ENCODE measurements at regions not wholly inside any gene's neighbourhood (a gene's known extent, or its start where the extent isn't known, plus 50 kb on each side); places are given as distances from the start of the nearest gene placed in this dataset.

- TF ChIP-seq ZNF518A (tag by site-specific recombination; conservative IDR thresholded peaks at IDR 0.05; ENCODE audit: low read depth) (no peak), ZFP41 (tag by site-specific recombination; IDR thresholded peaks at IDR 0.05; ENCODE audit: borderline replicate concordance) (no peak), RBAK (tag by site-specific recombination; IDR thresholded peaks at IDR 0.05) (no peak), ZSCAN5A (tag by site-specific recombination; IDR thresholded peaks at IDR 0.05) (no peak), ZNF791 (tag by site-specific recombination; IDR thresholded peaks at IDR 0.05) (no peak), ZNF670 (tag by site-specific recombination; IDR thresholded peaks at IDR 0.05; ENCODE audit: low read depth) (no peak)
These were observed 421.2 kb downstream of the TRAM1L1 start (continued) for GRCh38 chr4:116664198-116664597.

- CTCF ChIA-PET = no interaction called here
These were observed 446.3 kb downstream of the TRAM1L1 start for GRCh38 chr4:116639070-116639577.

GRCh38 chr4:116638592-116638991, 446.8 kb downstream of the TRAM1L1 start:
- CTCF ChIA-PET = no interaction called here

More at GRCh38 chr4:116639070-116639577, 446.3 kb downstream of the TRAM1L1 start:
- H3K4me3 ChIP-seq (ENCODE audit: low read depth, low read length) = no peak overlapping the region
- TF ChIP-seq ZNF302 (tag by site-specific recombination; IDR thresholded peaks at IDR 0.05; ENCODE audit: low read depth) (no peak), BCL6B (tag by site-specific recombination; IDR thresholded peaks at IDR 0.05) (no peak), ZNF626 (tag by site-specific recombination; IDR thresholded peaks at IDR 0.05) (no peak), ZNF423 (tag by site-specific recombination; IDR thresholded peaks at IDR 0.05) (no peak), FEZF1 (tag by site-specific recombination; IDR thresholded peaks at IDR 0.05) (no peak)
- no peaks in the 10 kb centered on the region for H3K36me3 ChIP-seq (ENCODE audit: control insufficient read depth in 2 of 2, insufficient read depth in 1 of 2, low read length in 2 of 2)
- H3K4me1 ChIP-seq (ENCODE audit: control insufficient read depth, insufficient read depth, low read length) = no peaks in the 10 kb centered on the region
- no peak overlapping the region for H3K27ac ChIP-seq (ENCODE audit: extremely low read depth, low read depth, low read length)
- no peaks in the 10 kb centered on the region for H3K9me3 ChIP-seq (ENCODE audit: control insufficient read depth, insufficient read depth, low read depth, low read length)
- POLR2A ChIA-PET = no interaction called here

More at GRCh38 chr4:116638592-116638991, 446.8 kb downstream of the TRAM1L1 start:
- H3K4me1 ChIP-seq (ENCODE audit: control insufficient read depth, insufficient read depth, low read length) = no peaks in the 10 kb centered on the region
- no peak overlapping the region for H3K4me3 ChIP-seq (ENCODE audit: low read depth, low read length)
- no peaks in the 10 kb centered on the region for H3K9me3 ChIP-seq (ENCODE audit: control insufficient read depth, insufficient read depth, low read depth, low read length)
- no peak for TF ChIP-seq ZNF488 (tag by site-specific recombination; IDR thresholded peaks at IDR 0.05)
- TF ChIP-seq ZNF596 (tag by site-specific recombination; IDR thresholded peaks at IDR 0.05) = no peak
- TF ChIP-seq GLIS1 (tag by site-specific recombination; IDR thresholded peaks at IDR 0.05) = no peak
- no peak for TF ChIP-seq ZNF571 (tag by site-specific recombination; IDR thresholded peaks at IDR 0.05)
- TF ChIP-seq IKZF3 (tag by site-specific recombination; IDR thresholded peaks at IDR 0.05) = no peak
- TF ChIP-seq ZNF513 (tag by site-specific recombination; IDR thresholded peaks at IDR 0.05) = no peak
- no peak for TF ChIP-seq REST (tag by site-specific recombination; IDR thresholded peaks at IDR 0.05)
- TF ChIP-seq ZNF133 (tag by site-specific recombination; IDR thresholded peaks at IDR 0.05) = no peak
- POLR2A ChIA-PET = no interaction called here
- no peak overlapping the region for H3K27ac ChIP-seq (ENCODE audit: extremely low read depth, low read depth, low read length)
- no peaks in the 10 kb centered on the region for H3K36me3 ChIP-seq (ENCODE audit: control insufficient read depth in 2 of 2, insufficient read depth in 1 of 2, low read length in 2 of 2)
